WTC11 (cell line): ENCODE measurements at regions not wholly inside any gene's neighbourhood (a gene's known extent, or its start where the extent isn't known, plus 50 kb on each side); places are given as distances from the start of the nearest gene placed in this dataset.

Experiments
- ATAC-seq: fragments of 200-7000 bp; cut with Tn5 transposase; 2 replicates; pipeline ENCODE4 v1.10.0; 2021; ENCODE audit warnings: mild to moderate bottlenecking, moderate library complexity
- CTCF ChIA-PET: fragments of 300-600 bp; sonication (Branson Sonifier 250); formaldehyde crosslinking; loops from one replicate; lab custom pipeline; 2021; ENCODE audit warnings: antibody characterized with exemption; lab: Charles Lee
- POLR2A ChIA-PET: fragments of 350-600 bp; sonication (Branson Sonifier 250); formaldehyde crosslinking; loops from one replicate; lab custom pipeline; 2021; ENCODE audit warnings: antibody characterized with exemption; lab: Charles Lee
- DNase-seq: peaks from one replicate; pipeline ENCODE4 v3.0.0; 2021; ENCODE audit warnings: low spot score
- H3K27ac Mint-ChIP-seq: 2 replicates; pipeline ENCODE4 v1.8.0; 2021; ENCODE audit warnings: mixed read lengths
- H3K27me3 Mint-ChIP-seq: 2 replicates; pipeline ENCODE4 v1.8.0; 2021; ENCODE audit warnings: low read depth, mild to moderate bottlenecking, moderate library complexity, mixed read lengths
- H3K36me3 Mint-ChIP-seq: 2 replicates; pipeline ENCODE4 v1.8.0; 2021; ENCODE audit warnings: mixed read lengths
- H3K4me1 Mint-ChIP-seq: 2 replicates; pipeline ENCODE4 v1.8.0; 2022; ENCODE audit warnings: mixed read lengths
- H3K4me3 Mint-ChIP-seq: 2 replicates; pipeline ENCODE4 v1.8.0; 2021; ENCODE audit warnings: mild to moderate bottlenecking, moderate library complexity, mixed read lengths
- H3K9me3 Mint-ChIP-seq: 2 replicates; pipeline ENCODE4 v1.8.0; 2021; ENCODE audit warnings: mixed read lengths
- ATF6 ChIP-seq: sonication (generic); formaldehyde crosslinking; IDR thresholded peaks from 2 replicates; pipeline ENCODE4 v1.8.1; 2023; ENCODE audit warnings: mild to moderate bottlenecking, missing genetic modification reagents
- E2F1 ChIP-seq: sonication (generic); formaldehyde crosslinking; IDR thresholded peaks from 2 replicates; pipeline ENCODE4 v1.8.0; 2022; ENCODE audit warnings: mild to moderate bottlenecking, missing genetic modification reagents
- FOXJ3 ChIP-seq: sonication (generic); formaldehyde crosslinking; IDR thresholded peaks from 2 replicates; pipeline ENCODE4 v1.9.0; 2021; ENCODE audit warnings: missing genetic modification reagents, mild to moderate bottlenecking, borderline replicate concordance
- JAZF1 ChIP-seq: fragments of 250-450 bp; sonication (Bioruptor Pico); IDR thresholded peaks from 2 replicates; pipeline ENCODE4 v1.9.0; 2021; ENCODE audit warnings: moderate library complexity, mild to moderate bottlenecking, inconsistent platforms
- NR3C1 ChIP-seq: sonication (generic); formaldehyde crosslinking; conservative IDR thresholded peaks from 2 replicates; pipeline ENCODE4 v1.8.1; 2023; ENCODE audit warnings: low read depth, mild to moderate bottlenecking, missing genetic modification reagents
- RELA ChIP-seq: sonication (generic); formaldehyde crosslinking; IDR thresholded peaks from 2 replicates; pipeline ENCODE4 v1.8.1; 2022; ENCODE audit warnings: missing genetic modification reagents, mild to moderate bottlenecking, borderline replicate concordance
- ZMAT4 ChIP-seq: fragments of 250-450 bp; sonication (Bioruptor Pico); IDR thresholded peaks from 2 replicates; pipeline ENCODE4 v1.9.0; 2021; ENCODE audit warnings: mild to moderate bottlenecking
- ZNF416 ChIP-seq: fragments of 250-450 bp; sonication (Bioruptor Pico); IDR thresholded peaks from 2 replicates; pipeline ENCODE4 v1.9.0; 2021; ENCODE audit warnings: mild to moderate bottlenecking, inconsistent platforms
- TF ChIP-seq, protein P1 (sequence below): sonication (generic); formaldehyde crosslinking; IDR thresholded peaks from 2 replicates; pipeline ENCODE4 v1.8.1; 2022; ENCODE audit warnings: missing genetic modification reagents, borderline replicate concordance
- TF ChIP-seq, protein P2 (sequence below): fragments of 250-450 bp; sonication (Bioruptor Pico); IDR thresholded peaks from 2 replicates; pipeline ENCODE4 v1.9.0; 2021; ENCODE audit warnings: mild to moderate bottlenecking, borderline replicate concordance

DNA sequence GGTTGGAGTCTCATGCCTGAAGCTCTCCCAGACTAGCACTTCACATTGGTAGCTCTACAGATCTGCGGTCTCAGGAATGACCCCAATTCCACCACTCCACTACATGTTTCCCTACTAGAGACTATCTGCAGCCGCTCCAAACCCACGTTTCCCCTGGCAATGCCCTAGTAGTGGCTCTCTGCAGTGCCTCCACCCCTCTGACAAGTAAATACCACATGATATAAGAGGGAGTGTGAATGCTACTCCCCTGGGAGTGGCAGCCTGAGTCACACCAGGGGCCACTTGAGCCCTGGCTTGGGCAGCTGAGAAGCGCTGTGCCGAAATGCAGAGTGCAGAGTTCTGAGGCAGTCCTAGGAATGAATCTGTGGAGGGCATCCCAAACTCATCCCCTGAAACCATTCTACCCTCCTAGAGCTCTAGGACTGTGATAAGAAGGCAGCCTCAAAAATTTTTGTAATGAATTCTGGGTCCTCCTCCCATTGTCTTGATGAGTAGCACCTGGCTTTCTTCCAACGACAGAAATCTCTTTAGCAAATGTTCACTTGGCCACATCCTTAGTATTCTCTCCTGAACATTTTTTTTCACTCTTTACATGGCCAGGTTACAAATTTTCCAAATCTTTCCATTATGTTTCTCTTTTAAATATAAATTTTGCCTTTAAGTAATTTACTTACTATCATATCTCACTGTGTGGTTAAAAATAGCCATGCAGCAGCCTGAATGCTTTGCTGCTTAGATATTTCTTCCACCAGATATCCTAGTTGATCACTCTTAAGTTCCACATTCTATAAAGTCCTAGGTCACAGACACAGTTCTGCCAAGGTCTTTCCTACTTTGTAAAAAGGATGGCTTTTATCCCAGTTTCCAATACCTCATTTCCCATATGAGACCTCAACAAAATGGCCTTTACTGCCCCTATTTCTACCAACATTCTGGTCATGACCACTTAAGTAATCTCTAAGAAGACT, 160.2 kb upstream of the CPEB2 start:
- POLR2A ChIA-PET, result no interaction called here
- peaks cover 5% of the 10 kb centered on the region; the same call in 1 of the 2 replicates for H3K36me3 Mint-ChIP-seq
- CTCF ChIA-PET, result no interaction called here
- DNase-seq (no peak), ATAC-seq (no peak)
- no peak overlapping the region for H3K4me3 Mint-ChIP-seq
- TF ChIP-seq, protein P1, sequence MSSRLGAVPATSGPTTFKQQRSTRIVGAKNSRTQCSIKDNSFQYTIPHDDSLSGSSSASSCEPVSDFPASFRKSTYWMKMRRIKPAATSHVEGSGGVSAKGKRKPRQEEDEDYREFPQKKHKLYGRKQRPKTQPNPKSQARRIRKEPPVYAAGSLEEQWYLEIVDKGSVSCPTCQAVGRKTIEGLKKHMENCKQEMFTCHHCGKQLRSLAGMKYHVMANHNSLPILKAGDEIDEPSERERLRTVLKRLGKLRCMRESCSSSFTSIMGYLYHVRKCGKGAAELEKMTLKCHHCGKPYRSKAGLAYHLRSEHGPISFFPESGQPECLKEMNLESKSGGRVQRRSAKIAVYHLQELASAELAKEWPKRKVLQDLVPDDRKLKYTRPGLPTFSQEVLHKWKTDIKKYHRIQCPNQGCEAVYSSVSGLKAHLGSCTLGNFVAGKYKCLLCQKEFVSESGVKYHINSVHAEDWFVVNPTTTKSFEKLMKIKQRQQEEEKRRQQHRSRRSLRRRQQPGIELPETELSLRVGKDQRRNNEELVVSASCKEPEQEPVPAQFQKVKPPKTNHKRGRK (CRISPR knock-in tag), result no peak
- TF ChIP-seq ZNF416 (CRISPR knock-in tag), result no peak
- TF ChIP-seq FOXJ3 (CRISPR knock-in tag), result no peak
- TF ChIP-seq RELA, result no peak
- no peak for TF ChIP-seq JAZF1 (CRISPR knock-in tag)
- no peak for TF ChIP-seq E2F1 (CRISPR knock-in tag)
- TF ChIP-seq ZMAT4 (CRISPR knock-in tag), result no peak
- TF ChIP-seq, all 79 proteins: peak for 0
- H3K4me1 Mint-ChIP-seq, result no peaks in the 10 kb centered on the region
- H3K27ac Mint-ChIP-seq, result no peak overlapping the region
- peaks cover 27% of the 10 kb centered on the region for H3K9me3 Mint-ChIP-seq
- H3K27me3 Mint-ChIP-seq, result no peaks in the 10 kb centered on the region

DNA sequence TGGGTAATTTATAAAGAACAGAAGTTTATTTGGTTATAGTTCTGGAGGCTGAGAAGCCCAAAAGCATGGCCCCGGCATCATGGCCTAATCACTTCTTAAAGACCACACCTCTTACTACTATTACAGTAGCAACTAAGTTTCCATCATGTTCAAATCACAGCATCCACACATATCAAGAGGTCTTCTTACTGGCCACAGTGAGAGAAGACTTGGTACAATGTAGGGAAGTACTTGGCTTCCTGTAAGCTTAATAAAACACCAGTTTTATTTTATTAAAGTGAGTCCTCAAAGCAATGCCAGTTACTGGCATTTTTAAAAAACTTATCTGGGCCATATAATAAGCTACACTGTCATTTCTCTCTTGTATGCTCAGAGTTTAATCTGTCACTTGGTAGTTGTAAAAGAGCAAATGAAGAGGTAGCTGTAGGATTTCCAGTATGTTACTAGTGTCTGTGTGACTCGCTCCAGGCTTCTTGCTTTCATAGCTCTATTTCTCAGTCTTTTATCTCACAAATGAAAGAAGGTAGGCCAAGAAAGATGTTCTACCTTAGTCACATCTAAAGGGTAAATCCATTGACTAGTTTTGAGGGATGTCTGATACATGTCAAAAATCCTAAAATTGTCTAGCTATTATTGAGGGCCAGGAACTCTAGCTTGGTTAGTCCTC, 159.2 kb upstream of the CPEB2 start:
- H3K27me3 Mint-ChIP-seq, result no peaks in the 10 kb centered on the region
- no peak overlapping the region for H3K27ac Mint-ChIP-seq
- CTCF ChIA-PET, result no interaction called here
- peaks cover 5% of the 10 kb centered on the region; the same call in 1 of the 2 replicates for H3K36me3 Mint-ChIP-seq
- no peak for DNase-seq
- TF ChIP-seq NR3C1 (CRISPR knock-in tag) (no peak), ATF6 (CRISPR knock-in tag) (no peak)
- TF ChIP-seq, protein P2, sequence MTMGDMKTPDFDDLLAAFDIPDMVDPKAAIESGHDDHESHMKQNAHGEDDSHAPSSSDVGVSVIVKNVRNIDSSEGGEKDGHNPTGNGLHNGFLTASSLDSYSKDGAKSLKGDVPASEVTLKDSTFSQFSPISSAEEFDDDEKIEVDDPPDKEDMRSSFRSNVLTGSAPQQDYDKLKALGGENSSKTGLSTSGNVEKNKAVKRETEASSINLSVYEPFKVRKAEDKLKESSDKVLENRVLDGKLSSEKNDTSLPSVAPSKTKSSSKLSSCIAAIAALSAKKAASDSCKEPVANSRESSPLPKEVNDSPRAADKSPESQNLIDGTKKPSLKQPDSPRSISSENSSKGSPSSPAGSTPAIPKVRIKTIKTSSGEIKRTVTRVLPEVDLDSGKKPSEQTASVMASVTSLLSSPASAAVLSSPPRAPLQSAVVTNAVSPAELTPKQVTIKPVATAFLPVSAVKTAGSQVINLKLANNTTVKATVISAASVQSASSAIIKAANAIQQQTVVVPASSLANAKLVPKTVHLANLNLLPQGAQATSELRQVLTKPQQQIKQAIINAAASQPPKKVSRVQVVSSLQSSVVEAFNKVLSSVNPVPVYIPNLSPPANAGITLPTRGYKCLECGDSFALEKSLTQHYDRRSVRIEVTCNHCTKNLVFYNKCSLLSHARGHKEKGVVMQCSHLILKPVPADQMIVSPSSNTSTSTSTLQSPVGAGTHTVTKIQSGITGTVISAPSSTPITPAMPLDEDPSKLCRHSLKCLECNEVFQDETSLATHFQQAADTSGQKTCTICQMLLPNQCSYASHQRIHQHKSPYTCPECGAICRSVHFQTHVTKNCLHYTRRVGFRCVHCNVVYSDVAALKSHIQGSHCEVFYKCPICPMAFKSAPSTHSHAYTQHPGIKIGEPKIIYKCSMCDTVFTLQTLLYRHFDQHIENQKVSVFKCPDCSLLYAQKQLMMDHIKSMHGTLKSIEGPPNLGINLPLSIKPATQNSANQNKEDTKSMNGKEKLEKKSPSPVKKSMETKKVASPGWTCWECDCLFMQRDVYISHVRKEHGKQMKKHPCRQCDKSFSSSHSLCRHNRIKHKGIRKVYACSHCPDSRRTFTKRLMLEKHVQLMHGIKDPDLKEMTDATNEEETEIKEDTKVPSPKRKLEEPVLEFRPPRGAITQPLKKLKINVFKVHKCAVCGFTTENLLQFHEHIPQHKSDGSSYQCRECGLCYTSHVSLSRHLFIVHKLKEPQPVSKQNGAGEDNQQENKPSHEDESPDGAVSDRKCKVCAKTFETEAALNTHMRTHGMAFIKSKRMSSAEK (CRISPR knock-in tag), result no peak
- H3K4me1 Mint-ChIP-seq, result peaks cover 8% of the 10 kb centered on the region
- peaks cover 22% of the 10 kb centered on the region for H3K9me3 Mint-ChIP-seq
- no peak overlapping the region for H3K4me3 Mint-ChIP-seq
- ATAC-seq, result no peak
- POLR2A ChIA-PET, result no interaction called here
